ENCODE measurements at regions not wholly inside any gene's neighbourhood (a gene's known extent, or its start where the extent isn't known, plus 50 kb on each side); places are given as distances from the start of the nearest gene placed in this dataset.

DNA sequence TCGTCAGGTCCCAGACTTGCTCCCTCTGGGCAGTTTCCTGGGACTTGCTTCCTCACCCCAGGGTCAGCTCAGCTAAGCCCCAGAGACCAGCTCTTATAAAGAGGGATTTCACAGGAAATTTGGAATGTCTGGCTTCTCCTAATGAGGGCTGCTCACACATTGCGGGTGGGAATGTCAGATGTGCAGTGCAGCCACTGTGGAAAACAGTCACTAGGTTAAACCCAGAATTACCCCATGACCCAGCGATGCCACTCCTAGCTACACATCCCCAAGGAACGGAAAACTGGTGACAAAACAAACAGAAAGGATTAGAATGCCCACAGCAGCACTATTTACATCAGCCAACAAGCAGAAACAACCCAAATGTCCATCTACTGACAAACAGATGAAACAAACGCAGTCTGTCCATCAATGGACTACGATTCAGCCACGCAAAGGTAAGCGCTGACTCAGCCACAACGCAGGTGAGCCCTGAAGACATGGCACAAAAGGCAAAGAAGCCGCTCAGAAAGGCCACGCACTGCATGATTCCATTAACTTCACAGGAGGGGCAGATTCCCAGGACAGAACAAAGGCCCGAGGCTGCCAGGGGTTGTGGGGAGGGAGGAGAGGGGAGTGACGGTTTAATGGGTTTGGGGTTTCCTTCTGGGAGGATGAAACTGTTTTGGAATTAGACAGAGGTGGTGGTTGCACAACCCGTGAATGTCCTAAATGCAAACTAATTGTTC is 63.0 kb downstream of the NCOR2 start:
- DNase-seq (ENCODE audit: low spot score) = no peak

DNA sequence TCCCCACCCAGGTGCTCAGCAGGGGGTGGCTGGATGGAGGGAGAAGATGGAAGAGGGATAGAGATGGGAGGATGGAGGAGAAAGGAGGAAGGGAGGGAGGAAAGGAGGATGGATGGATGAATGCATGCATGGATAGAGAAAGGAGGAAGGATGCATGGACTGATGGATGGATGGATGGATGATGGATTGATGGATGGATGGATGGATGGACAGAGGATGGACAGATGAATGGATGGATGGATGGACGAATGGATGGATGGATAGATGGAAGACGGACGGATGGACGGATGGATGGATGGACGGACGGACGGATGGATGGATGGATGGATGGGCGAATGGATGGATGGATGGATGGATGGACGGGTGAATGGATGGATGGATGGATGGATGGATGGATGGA is 64.1 kb downstream of the NCOR2 start:
- no peak for DNase-seq (ENCODE audit: low spot score)

DNA sequence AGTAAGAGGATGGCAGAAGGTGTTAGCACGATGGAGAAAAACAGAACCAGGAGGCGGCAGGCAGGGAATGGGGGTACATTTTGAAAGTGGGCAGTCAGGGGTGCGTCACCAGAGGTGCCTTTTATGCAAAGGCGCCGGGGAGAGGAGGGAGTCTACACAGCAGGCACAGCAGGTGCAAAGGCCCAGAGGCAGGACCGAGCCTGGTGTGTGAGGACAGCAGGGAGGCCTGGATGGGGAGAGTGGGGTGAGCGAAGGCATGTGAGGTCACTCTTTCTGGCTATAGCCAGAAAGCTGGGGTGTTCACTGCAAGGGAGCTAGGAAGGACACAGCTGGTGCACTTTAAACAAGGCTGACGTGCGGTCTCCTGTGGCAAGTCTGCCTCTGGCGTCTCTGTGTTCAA is 65.0 kb downstream of the NCOR2 start:
- DNase-seq (ENCODE audit: low spot score) = no peak

DNA sequence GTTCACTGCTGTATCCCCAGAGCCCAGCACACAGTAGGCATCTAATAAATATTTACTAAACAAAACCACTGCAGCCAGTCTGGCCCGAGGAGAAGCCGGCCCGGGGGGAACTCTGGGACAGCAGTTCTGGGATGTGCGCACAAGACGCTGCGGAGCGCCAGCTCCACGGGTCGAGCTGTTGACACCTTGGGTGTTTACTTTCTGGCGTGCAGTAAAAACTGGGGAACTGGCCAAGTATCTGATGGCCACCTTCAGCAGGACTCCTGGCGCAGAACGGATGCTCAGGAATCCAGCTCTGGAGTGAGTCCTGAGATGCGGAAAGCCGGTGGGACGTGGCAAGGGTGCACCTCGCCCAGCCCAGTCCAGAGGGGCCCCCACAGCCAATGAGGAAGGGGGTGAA is 65.6 kb downstream of the NCOR2 start:
- no peak for DNase-seq (ENCODE audit: low spot score)

DNA sequence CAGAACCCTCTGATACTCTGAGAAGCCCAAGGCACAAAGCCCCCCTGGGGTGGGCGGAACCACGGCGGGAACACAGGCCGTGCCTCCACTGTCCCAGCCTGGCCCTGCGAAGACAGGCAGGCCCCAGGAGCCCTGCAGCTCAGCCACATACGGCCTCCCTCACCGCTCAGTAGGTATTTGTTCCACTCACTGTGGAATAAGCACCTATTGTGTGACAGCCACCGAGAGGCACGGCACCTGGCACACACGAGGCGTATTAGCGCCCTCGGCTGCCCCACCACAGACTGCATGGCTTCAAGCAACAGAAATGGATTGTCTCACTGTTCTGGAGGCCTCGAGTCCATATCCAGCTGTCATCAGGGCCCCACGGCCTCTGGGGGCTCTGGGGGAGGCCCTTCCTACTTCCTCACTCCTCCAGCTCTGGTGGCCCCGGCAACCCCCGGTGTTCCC is 66.3 kb downstream of the NCOR2 start:
- DNase-seq (ENCODE audit: low spot score) = no peak

DNA sequence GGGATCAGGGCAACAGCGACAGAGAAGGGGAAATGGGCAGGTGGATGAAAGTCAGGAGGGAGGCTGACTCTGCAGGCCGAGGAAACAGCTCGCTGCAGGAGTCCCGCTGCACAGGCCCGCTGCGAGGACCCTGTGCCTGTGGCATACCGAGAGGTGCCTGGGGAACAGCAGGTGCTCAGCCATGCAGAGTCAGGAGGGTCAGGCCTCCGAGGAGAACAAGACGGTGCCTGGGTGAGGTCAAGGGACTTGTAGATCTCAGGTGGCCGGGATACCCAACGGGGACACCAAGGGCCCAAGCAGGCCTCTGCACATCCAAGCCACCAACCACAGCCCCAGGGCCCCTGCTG is 67.5 kb downstream of the NCOR2 start:
- DNase-seq (ENCODE audit: low spot score) = no peak

DNA sequence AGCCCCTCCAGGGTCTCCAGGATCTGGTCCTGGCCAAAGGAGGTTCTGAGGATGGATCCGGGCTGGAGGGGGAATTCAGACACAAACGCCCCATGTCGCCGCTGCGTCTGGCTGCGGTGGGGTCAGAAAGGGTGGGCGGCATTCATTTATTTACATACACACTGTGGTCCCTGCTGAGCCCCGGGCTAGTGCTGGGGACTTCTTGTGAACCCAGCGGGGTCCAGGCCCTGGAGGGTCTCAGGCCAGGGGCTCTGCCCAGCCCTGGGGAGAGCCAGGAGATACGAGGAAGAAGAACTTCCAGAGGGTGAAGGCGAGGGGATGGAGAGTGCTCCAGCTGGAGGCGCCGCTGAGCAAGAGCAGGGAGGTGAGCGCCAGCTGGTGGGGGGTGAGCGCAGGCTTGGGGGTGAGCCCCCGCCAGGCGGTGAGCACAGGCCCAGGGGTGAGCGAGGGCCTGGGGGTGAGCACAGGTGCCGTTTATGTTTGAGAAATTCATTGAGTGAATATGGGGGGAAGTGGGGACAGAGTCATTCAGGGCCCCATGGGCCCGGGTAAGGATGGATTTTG is 68.1 kb downstream of the NCOR2 start:
- DNase-seq (ENCODE audit: low spot score) = no peak

DNA sequence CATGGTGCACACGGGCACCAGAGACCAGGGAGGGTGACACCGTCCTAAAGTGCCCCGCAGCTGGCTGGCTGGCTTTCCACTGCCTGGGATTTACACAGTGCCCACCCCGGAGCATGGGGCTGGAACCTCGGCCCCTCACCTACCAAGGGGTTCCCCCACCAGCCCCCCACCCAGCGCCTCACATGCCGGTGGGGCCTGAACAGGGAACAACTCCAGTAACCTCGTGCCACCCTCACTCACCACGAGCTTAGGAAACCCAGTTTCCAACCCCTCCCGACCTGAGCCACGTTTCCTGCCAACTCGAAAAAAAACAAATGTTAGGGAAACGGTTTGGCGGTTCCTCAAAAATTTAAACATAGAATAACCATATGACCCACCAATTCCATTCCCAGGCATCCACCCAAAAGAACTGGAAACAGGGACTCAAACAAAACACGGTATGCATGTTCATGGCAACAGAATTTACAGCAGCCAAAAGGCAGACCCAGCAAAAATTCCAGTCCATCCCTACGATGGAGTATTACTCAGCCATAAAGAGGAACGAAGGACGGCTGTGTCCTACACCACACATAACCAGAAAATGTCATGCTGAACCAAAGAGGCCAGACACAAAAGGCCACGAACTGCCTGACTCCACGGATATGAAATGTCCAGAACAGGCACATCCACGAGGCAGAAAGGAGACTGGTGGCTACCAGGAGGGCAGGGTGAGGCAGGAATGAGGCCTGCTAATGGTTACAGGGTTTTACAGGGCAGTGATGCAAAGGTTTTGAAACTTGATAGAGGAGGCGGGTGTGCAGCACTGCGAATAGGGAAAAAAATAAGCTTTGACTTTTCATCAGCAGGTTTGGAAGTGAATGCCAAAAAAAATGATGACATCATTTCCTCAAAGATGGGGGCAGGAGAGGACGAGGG is 68.9 kb downstream of the NCOR2 start:
- DNase-seq (ENCODE audit: low spot score) = no peak

DNA sequence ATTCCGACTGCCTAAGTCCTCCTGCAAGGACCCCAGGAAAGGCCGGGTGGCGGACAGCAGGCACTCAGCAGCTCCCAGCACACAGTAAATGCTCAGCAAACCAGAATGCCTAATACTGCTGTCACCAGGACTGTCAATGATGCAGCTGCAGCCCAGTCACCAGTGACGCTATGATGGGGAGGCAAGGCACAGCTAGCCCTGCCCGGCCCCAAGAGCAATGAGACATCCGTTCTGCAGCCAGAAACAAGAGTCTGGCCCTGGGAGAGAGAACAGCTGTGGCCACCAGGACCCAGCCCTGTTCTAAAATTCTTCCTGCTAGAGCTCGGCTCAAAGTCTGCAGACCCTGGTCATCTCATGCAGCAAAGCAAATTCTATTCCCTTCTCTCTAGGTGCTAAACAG is 69.8 kb downstream of the NCOR2 start:
- no peak for DNase-seq (ENCODE audit: low spot score)

DNA sequence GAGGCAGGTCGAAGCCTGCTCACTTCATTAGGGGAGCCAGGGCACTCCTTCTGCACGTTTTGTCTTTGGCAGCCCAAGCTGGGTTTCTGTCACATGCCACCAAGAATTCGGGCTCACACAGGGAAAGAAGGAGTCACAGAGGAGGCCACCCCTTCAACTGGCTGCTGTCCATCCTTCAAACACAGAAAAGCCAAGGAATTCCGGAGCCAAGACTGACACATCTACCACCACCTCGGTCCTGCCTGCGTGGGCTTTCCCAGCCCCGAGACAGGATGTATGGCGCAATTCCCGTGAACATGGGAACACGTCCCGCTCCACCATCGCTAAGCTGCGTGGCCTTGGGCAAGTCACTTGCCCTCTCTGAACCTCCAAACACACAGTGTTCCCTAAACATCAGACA is 70.4 kb downstream of the NCOR2 start:
- DNase-seq (ENCODE audit: low spot score) = no peak

DNA sequence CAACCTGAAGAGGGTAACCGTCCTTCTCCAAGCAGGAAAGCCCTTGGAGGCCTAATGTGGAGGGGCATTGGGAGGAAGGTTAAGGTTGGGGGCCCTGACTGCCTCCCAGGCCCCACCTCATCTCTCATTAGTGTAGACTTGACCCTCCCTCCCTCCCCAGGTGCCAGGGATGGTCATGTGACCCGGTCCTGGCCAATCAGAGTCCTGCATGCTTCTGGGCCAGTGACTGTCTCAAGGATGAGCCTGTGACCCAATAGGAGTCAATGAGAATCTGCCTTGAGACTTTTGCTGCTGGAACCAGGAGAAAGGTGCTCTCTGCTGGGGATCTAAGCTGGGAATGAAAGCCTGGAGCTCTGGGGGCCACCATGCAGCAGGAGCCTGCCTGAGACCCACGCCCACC is 70.8 kb downstream of the NCOR2 start:
- no peak for DNase-seq (ENCODE audit: low spot score)

DNA sequence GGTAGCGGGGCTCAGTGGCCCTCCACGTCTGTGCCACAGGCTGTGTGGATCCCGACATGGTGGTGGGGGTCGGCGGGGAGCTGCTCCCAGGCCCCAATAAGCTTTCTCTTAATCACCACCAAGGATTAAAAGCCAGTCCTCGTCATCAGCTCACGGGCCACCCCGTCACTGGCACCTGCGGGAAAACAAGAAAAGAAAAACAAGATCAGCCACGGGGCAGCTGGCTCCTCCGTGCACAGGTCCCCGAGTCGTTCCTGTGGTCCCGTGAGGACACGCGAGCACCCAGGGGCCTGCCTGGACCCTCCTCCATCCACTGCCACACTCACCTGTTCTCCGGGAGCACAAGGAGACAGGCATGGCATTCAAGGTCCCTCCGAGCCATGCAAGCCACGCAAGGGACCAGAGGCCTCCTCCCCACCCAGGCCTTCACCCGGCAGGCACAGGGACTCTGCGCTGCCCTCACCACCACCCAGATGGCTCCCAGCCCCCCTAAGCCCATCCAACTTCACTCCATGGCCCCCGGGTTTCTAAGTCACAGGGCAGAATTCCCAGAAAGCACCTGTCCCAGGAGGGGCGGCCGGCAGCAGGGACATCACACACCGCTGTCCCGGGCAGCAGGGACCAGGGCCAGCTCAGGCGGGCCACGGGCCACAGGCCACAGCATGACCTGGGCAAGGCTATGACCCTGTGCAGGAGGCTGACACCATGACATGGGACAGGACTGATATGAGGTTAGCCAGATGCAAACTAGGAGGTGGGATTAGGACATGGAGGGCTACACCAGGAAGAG is 72.0 kb downstream of the NCOR2 start:
- no peak for DNase-seq (ENCODE audit: low spot score)

DNA sequence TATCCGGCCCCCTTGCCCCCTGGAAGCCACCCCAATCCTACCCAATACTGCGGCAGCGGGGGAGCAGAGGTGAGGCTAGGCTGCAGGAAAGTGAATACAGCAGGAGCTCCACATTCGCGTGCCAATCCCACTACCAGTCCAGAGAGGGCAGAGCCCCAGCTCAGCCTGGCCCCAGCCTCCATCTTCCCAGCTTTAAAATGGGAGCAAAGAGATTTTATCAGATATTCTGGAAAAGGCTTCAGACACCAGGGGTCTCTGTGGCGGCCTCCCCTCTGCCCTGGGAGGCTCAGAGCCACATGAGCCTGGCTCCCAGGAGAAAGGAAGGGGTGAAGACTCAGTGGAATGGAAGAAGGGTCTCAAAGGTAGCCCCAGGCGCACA is 72.7 kb downstream of the NCOR2 start:
- DNase-seq (ENCODE audit: low spot score) = no peak

DNA sequence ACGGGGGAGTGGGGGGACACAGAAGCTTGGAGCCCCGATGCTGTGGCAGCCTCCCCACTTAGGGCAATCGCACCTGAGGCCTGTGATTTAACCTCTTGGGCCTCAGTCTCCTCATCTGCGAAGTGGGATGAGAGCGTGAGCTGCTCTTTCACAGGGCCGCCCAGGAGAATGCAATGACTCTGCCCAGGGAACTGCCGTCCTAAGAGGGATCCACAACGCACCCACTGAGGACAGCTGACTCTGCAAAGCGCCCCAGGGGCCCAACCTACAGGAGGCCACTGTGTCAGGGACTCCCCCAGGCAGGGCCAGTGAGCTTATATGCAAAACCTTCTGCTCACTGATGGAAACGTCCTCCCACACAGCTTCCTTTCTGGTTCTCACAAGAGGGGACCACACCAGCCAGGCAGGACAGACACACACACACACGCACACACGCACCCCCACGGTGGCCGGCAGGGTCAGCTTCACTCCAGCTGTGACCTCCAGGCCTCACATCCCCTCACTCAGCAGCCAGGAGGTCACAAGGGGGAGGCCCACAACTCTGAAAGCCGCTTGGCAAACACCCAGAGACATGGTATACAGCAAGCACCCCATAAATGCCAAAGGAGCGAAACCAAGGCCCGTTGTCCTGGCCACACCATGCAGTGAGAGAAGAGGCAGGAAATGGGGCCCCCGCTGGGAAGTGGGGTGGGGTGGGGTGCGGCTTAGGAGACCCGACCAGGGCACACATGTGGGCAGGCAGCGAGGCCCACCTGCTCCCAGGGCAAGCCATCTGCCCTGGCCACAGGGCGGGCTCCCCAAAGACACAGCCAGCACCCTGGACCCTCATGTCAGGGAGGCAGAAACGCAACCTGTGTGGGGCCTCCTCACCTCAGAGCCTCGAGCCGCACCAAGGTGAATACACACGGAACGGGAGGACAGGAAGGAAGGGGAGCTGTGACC is 73.3 kb downstream of the NCOR2 start:
- no peak for DNase-seq (ENCODE audit: low spot score)

DNA sequence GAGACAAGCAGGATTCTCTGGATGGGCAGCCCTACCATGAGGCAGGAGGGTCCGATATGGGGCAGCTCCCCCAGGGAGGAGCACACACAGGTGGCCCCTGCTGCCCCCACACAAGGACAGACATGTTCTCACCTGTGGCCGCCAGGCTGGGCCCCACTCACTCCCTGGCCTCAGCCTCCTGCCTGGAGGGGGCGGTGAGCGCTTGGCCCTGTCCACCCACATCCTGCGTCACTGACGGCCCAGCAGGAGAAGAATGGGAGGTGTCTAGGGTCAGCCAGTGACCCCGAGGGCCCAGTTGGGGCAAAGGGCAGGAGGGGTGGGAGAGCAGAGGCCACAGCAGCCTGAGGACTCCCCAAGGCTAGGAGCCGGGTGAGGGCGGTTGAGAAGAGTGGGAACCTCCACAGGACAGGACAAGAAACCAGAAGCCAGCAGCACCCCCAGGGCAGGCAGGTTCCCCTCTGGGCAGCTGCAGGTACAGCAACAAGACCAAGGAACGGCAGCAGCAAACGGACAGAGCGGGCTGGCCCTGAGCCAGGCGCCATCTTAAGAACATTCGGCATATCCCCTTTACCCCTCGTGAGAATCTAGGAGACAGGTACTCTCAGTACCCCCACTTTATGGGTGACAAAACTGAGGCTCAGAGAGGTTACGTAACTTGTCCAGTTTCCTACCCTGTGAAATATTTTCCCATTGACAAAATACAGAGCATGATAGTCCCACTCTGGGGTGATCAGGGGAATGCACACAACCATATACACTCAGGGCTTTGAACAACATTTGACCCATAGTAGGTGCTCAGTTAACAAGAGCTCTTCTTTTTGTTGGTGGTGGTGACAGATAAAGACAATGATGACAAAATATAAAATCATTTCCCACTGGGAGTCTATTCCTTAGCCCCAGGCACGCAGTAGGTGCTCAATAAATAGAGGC is 74.3 kb downstream of the NCOR2 start:
- DNase-seq (ENCODE audit: low spot score) = no peak

DNA sequence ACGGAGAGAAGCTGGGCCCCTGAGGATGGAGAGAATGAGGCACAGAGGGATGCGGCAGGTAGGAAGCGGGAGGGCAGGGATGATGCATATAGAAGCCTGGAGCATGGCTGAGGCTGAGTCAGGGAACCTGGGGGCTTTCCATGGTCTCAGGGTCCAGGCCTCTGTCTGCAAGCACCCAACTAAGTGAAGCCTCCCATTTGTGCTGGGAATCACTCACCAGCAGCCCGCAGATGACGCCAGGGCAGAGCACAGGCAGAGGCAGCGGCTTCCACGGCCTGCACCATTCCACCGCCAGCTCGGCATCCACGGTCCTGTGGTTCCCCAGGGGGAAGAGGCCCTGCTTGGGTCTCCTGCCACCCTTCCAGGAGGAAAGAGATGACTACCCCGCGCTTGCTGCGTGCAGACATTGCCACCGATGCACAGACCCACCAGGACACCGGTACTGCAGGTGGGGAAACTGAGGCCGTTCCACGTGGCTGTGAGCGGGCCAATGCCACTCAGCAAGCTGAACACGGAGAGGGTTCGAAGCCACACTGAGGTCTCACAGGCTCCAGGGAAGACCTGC is 75.5 kb downstream of the NCOR2 start:
- DNase-seq (ENCODE audit: low spot score) = no peak

DNA sequence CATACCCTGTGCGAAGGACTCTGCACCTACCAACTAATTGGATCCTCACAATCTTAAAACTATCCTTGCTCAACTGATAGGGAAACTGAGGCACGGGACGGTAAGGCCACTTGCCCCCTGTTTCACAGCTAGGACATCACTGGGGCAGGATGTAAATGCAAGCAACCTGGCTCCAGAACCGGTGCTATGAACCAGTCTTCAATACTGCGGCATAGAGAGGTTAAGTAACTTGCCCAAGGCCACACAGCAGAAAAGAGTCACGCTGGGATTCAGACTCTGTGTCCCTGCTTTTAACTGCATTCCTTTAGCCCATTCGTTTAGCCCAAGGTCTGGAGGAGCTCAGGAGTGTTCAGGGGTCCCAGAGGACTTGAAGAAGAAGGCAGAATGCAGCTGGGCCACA is 76.1 kb downstream of the NCOR2 start:
- DNase-seq (ENCODE audit: low spot score) = no peak

DNA sequence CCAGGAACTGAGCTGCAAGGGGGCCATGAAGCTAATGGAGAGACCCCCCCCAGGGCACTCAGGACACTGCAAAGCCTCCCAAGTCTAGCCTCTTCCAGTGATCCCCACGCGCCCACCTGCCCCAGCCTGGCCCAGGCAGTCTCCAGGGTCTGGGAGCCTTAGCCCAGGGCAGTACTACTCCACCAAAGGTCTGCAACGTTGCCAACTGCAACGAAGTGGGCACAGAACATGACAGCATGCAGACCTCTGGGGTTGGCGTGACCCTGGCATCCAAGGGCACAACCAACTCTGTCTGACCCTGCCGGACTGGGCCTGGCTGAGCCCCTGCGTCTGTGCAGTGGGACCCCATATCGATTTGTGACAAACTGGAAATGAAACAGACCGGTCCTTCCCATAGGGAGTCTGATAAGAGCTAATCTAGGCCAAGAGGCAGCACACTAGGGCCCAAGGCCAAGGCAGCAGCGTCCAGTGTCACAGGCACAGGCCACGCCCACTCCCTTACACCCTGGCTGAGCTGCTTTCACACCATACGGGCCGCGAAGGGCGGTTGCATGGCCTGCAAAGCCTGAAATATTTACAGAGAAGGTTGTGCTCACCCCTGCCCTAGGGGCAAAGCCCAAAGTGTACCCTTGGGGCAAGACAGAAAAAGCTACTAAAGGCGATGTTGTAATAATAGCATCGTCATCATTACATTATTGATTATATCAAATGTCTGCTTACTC is 76.7 kb downstream of the NCOR2 start:
- DNase-seq (ENCODE audit: low spot score) = no peak

DNA sequence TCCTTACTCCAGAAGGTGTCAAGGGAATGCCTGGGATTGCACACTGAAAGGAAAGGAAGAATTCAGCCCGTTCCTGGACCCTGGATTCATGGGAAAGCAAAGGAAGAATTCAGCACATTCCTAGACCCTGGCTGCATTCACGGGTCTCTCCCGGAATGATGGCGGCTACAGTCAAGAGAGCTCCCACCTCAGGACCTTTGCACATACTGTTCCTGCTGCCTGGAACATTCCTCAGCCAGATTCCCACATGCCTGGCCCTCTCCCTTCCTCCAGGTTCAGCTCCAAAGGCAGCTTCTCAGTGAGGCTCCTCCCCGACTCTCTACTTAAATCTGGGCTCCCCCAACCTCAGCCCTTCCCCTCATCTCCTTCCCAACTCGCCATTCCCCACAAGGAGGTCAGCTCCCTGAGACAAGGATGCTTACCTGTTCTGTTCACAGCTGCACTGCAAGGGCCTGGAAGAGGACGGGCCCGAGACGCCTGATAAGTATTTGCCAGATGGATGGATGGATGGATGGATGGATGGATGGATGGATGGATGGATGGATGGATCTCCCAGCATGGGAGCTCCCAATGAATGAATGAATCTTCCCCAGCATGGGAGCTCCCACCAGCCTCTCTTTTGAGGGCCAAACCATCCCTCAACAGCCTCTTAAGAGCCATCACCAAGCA is 77.4 kb downstream of the NCOR2 start:
- no peak for DNase-seq (ENCODE audit: low spot score)
